ENCODE measurements at regions not wholly inside any gene's neighbourhood (a gene's known extent, or its start where the extent isn't known, plus 50 kb on each side); places are given as distances from the start of the nearest gene placed in this dataset.

- TF ChIP-seq CTCF (optimal IDR thresholded peaks at IDR 0.05 in 1 of 3, IDR thresholded peaks at IDR 0.05 in 1 of 3, conservative IDR thresholded peaks at IDR 0.05 in 1 of 3; ENCODE audit: extremely low read depth in 1 of 3, insufficient read depth in 2 of 3, low read length in 3 of 3) (no peak), EZH2 (IDR thresholded peaks at IDR 0.05; ENCODE audit: low read length) (no peak)
- Histone ChIP-seq H3K9ac (ENCODE audit: control insufficient read depth, extremely low read depth, insufficient read depth, low read length) (no peak overlapping the region), H3K9me1 (ENCODE audit: control insufficient read depth, extremely low read depth, insufficient read depth, low read length) (no peaks in the 10 kb centered on the region), H3K4me1 (ENCODE audit: control insufficient read depth, extremely low read depth, insufficient read depth, low read length) (no peaks in the 10 kb centered on the region), H3K27ac (ENCODE audit: control insufficient read depth, insufficient read depth, low read length) (no peak overlapping the region), H3K27me3 (ENCODE audit: control insufficient read depth, extremely low read depth, insufficient read depth, low read length) (no peaks in the 10 kb centered on the region), H2AFZ (ENCODE audit: control insufficient read depth, low read length) (no peak overlapping the region), H3K9me3 (ENCODE audit: control insufficient read depth, low read depth, low read length) (no peaks in the 10 kb centered on the region), H3K79me2 (ENCODE audit: control insufficient read depth, insufficient read depth, low read length) (no peaks in the 10 kb centered on the region), H3K4me2 (ENCODE audit: control insufficient read depth, extremely low read depth, insufficient read depth, low read depth, low read length) (no peak overlapping the region), H4K20me1 (ENCODE audit: control insufficient read depth, extremely low read depth, insufficient read depth, low read length) (no peaks in the 10 kb centered on the region), H3K36me3 (ENCODE audit: control insufficient read depth in 2 of 2, extremely low read depth in 1 of 2, insufficient read depth in 2 of 2, low read length in 2 of 2) (no peaks in the 10 kb centered on the region), H3K4me3 (ENCODE audit: control insufficient read depth in 2 of 3, extremely low read depth in 1 of 3, insufficient read depth in 2 of 3, low read depth in 1 of 3, low read length in 3 of 3) (no peak overlapping the region)
- DNase-seq (ENCODE audit: low read depth, low spot score) = no peak
- dilution Hi-C loops (cut with MboI; ENCODE audit: extremely low pct_ligation_motif_present, low sequenced_read_pairs) = no loop called here
- no peak for FAIRE-seq
Measured at GRCh38 chr13:86591862-86592261, 792.6 kb upstream of the SLITRK6 start.

- Histone ChIP-seq H3K36me3 (ENCODE audit: control insufficient read depth in 2 of 2, extremely low read depth in 1 of 2, insufficient read depth in 2 of 2, low read length in 2 of 2) (no peaks in the 10 kb centered on the region), H3K9ac (ENCODE audit: control insufficient read depth, extremely low read depth, insufficient read depth, low read length) (no peak overlapping the region), H3K9me3 (ENCODE audit: control insufficient read depth, low read depth, low read length) (no peaks in the 10 kb centered on the region), H3K79me2 (ENCODE audit: control insufficient read depth, insufficient read depth, low read length) (no peaks in the 10 kb centered on the region), H2AFZ (ENCODE audit: control insufficient read depth, low read length) (no peak overlapping the region), H4K20me1 (ENCODE audit: control insufficient read depth, extremely low read depth, insufficient read depth, low read length) (no peaks in the 10 kb centered on the region), H3K4me3 (ENCODE audit: control insufficient read depth in 2 of 3, extremely low read depth in 1 of 3, insufficient read depth in 2 of 3, low read depth in 1 of 3, low read length in 3 of 3) (no peak overlapping the region), H3K4me2 (ENCODE audit: control insufficient read depth, extremely low read depth, insufficient read depth, low read depth, low read length) (no peak overlapping the region), H3K4me1 (ENCODE audit: control insufficient read depth, extremely low read depth, insufficient read depth, low read length) (no peaks in the 10 kb centered on the region), H3K9me1 (ENCODE audit: control insufficient read depth, extremely low read depth, insufficient read depth, low read length) (no peaks in the 10 kb centered on the region), H3K27ac (ENCODE audit: control insufficient read depth, insufficient read depth, low read length) (no peak overlapping the region), H3K27me3 (ENCODE audit: control insufficient read depth, extremely low read depth, insufficient read depth, low read length) (no peaks in the 10 kb centered on the region)
- TF ChIP-seq CTCF (optimal IDR thresholded peaks at IDR 0.05 in 1 of 3, IDR thresholded peaks at IDR 0.05 in 1 of 3, conservative IDR thresholded peaks at IDR 0.05 in 1 of 3; ENCODE audit: extremely low read depth in 1 of 3, insufficient read depth in 2 of 3, low read length in 3 of 3) (no peak), EZH2 (IDR thresholded peaks at IDR 0.05; ENCODE audit: low read length) (no peak)
- FAIRE-seq (no peak), DNase-seq (ENCODE audit: low read depth, low spot score) (no peak)
- dilution Hi-C loops (cut with MboI; ENCODE audit: extremely low pct_ligation_motif_present, low sequenced_read_pairs) = no loop called here
Measured at GRCh38 chr13:86601351-86601750, 802.1 kb upstream of the SLITRK6 start.
